Osteoblast (primary cell): ENCODE measurements at regions not wholly inside any gene's neighbourhood (a gene's known extent, or its start where the extent isn't known, plus 50 kb on each side); places are given as distances from the start of the nearest gene placed in this dataset.
A peak's percentile ranks its signal among the peaks of the same experiment; 100 is the strongest.
"Not testable (repeated sequence)": the region's sequence is repeated elsewhere in the genome, so short reads cannot be mapped to it uniquely, and the experiment has no call there.

ENCODE experiments used
- DNase-seq: peaks from one replicate; pipeline ENCODE4 v3.0.0; 2011; ENCODE audit warnings: low spot score, mixed read lengths; ENCODE audit not compliant: insufficient read length; ENCODE audit errors: missing footprints
- H2AFZ ChIP-seq: 2 replicates; pipeline ENCODE4 v1.6.0; 2011; ENCODE audit warnings: mild to moderate bottlenecking, low read length
- H3K27ac ChIP-seq: 2 replicates; pipeline ENCODE4 v1.5.1; 2011; ENCODE audit warnings: mild to moderate bottlenecking, low read depth, low read length, moderate library complexity
- H3K27me3 ChIP-seq: 2 replicates; pipeline ENCODE4 v1.6.0; 2012; ENCODE audit warnings: mild to moderate bottlenecking, control low read depth, inconsistent platforms, low read length, moderate library complexity; ENCODE audit not compliant: insufficient read depth
- H3K36me3 ChIP-seq: 2 replicates; pipeline ENCODE4 v1.5.1; 2011; ENCODE audit warnings: mild to moderate bottlenecking, low read length, control low read depth, moderate library complexity; ENCODE audit not compliant: insufficient read depth
- H3K4me1 ChIP-seq: 2 replicates; pipeline ENCODE4 v1.5.1; 2011; ENCODE audit warnings: mild to moderate bottlenecking, low read length, control low read depth, moderate library complexity; ENCODE audit not compliant: insufficient read depth
- H3K4me2 ChIP-seq: 2 replicates; pipeline ENCODE4 v1.6.0; 2011; ENCODE audit warnings: mild to moderate bottlenecking, low read length; ENCODE audit not compliant: insufficient read depth
- H3K4me3 ChIP-seq: fragments of 200-600 bp; sonication (generic); 3 replicates; pipeline ENCODE4 v1.5.1; 2012; ENCODE audit warnings: mild to moderate bottlenecking, low read length, inconsistent platforms; ENCODE audit not compliant: insufficient read depth
- H3K79me2 ChIP-seq: 2 replicates; pipeline ENCODE4 v1.6.0; 2012; ENCODE audit warnings: mild to moderate bottlenecking, low read length, control low read depth, inconsistent platforms; ENCODE audit not compliant: insufficient read depth
- H3K9me3 ChIP-seq: 2 replicates; pipeline ENCODE4 v1.5.1; 2011; ENCODE audit warnings: low read depth, low read length, control low read depth
- H4K20me1 ChIP-seq: 2 replicates; pipeline ENCODE4 v1.6.0; 2012; ENCODE audit warnings: mild to moderate bottlenecking, low read length, control low read depth; ENCODE audit not compliant: insufficient read depth
- CTCF ChIP-seq: IDR thresholded peaks from 2 replicates; pipeline ENCODE4 v1.5.1; 2011; ENCODE audit warnings: mild to moderate bottlenecking, low read depth, low read length, moderate library complexity; ENCODE audit errors: extremely low read depth

GRCh38 chr6:115750292-115750691, 310.4 kb downstream of the FRK start:
- no peaks in the 10 kb centered on the region for H3K4me1 ChIP-seq
- no peak for TF ChIP-seq CTCF
- DNase-seq, result no peak
- no peak overlapping the region for H3K4me2 ChIP-seq
- no peak overlapping the region for H3K27ac ChIP-seq
- H3K4me3 ChIP-seq, result no peak overlapping the region
- no peaks in the 10 kb centered on the region for H3K27me3 ChIP-seq
- H3K9me3 ChIP-seq, result no peaks in the 10 kb centered on the region
- H3K79me2 ChIP-seq, result no peaks in the 10 kb centered on the region
- no peak overlapping the region for H2AFZ ChIP-seq
- no peaks in the 10 kb centered on the region for H3K36me3 ChIP-seq
- H4K20me1 ChIP-seq, result no peaks in the 10 kb centered on the region

GRCh38 chr6:115747719-115748118, 313.0 kb downstream of the FRK start:
- no peak overlapping the region for H3K4me3 ChIP-seq
- no peak overlapping the region for H3K4me2 ChIP-seq
- H3K79me2 ChIP-seq, result no peaks in the 10 kb centered on the region
- H3K9me3 ChIP-seq, result no peaks in the 10 kb centered on the region
- no peaks in the 10 kb centered on the region for H4K20me1 ChIP-seq
- TF ChIP-seq CTCF, result no peak
- no peaks in the 10 kb centered on the region for H3K36me3 ChIP-seq
- no peak overlapping the region for H2AFZ ChIP-seq
- peak; percentile 66 for DNase-seq
- no peak overlapping the region for H3K27ac ChIP-seq
- no peaks in the 10 kb centered on the region for H3K27me3 ChIP-seq
- H3K4me1 ChIP-seq, result no peaks in the 10 kb centered on the region

DNA sequence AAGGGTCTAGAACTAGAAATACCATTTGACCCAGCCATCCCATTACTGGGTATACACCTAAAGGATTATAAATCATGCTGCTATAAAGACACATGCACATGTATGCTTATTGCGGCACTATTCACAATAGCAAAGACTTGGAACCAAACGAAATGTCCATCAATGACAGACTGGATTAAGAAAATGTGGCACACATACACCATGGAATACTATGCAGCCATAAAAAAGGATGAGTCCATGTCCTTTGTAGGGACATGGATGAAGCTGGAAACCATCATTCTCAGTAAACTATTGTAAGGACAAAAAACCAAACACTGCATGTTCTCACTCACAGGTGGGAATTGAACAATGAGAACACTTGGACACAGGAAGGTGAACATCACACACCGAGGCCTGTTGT, 314.1 kb downstream of the FRK start:
- not testable (repeated sequence) for H3K4me2 ChIP-seq, H3K79me2 ChIP-seq, H3K27me3 ChIP-seq, H3K4me1 ChIP-seq, H2AFZ ChIP-seq, DNase-seq, H3K27ac ChIP-seq, H4K20me1 ChIP-seq, H3K36me3 ChIP-seq, H3K4me3 ChIP-seq, H3K9me3 ChIP-seq

DNA sequence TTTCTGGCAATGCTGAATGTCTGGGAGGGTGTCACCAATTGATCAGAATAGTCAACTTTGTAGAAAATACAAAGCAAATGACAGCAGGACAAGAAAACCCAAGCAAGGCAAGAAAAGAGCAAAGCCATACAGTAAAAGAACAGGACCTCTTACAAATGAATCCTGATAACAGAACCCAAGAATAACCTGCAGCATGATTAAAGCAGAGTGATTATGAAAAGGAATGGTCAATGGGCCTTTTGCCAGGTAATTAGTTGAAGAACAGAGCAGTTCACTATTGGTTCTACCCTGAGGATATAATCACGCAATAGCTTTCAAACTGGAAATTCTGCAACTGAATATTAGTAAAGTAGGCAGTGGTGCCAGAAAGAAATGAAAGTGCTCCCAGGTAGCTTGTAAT, 319.8 kb downstream of the FRK start:
- Histone ChIP-seq H2AFZ (no peak overlapping the region), H3K9me3 (peaks cover 4% of the 10 kb centered on the region), H3K4me3 (no peak overlapping the region), H4K20me1 (no peaks in the 10 kb centered on the region), H3K4me1 (no peaks in the 10 kb centered on the region), H3K36me3 (no peaks in the 10 kb centered on the region), H3K4me2 (no peak overlapping the region), H3K79me2 (no peaks in the 10 kb centered on the region), H3K27ac (no peak overlapping the region), H3K27me3 (no peaks in the 10 kb centered on the region)
- no peak for DNase-seq
- TF ChIP-seq CTCF, result no peak

- Histone ChIP-seq H3K36me3 (no peaks in the 10 kb centered on the region), H4K20me1 (no peaks in the 10 kb centered on the region), H3K4me3 (no peak overlapping the region), H2AFZ (no peak overlapping the region), H3K4me1 (no peaks in the 10 kb centered on the region), H3K27ac (no peak overlapping the region), H3K79me2 (no peaks in the 10 kb centered on the region), H3K4me2 (no peak overlapping the region), H3K9me3 (no peaks in the 10 kb centered on the region), H3K27me3 (no peaks in the 10 kb centered on the region)
- TF ChIP-seq CTCF, result no peak
- DNase-seq, result no peak
Observed at GRCh38 chr6:115735610-115736009, 325.1 kb downstream of the FRK start.
